C4-2B (cell line): ENCODE measurements at regions not wholly inside any gene's neighbourhood (a gene's known extent, or its start where the extent isn't known, plus 50 kb on each side); places are given as distances from the start of the nearest gene placed in this dataset.
"Not testable (repeated sequence)": the region's sequence is repeated elsewhere in the genome, so short reads cannot be mapped to it uniquely, and the experiment has no call there.

Experiments used
- ZFX ChIP-seq: fragments of 450-650 bp; IDR thresholded peaks from 2 replicates; pipeline ENCODE4 v1.6.1; 2017
- TF ChIP-seq, protein P1 (sequence below): fragments of 450-650 bp; conservative IDR thresholded peaks from 2 replicates; pipeline ENCODE4 v1.5.1; 2017; ENCODE audit warnings: mild to moderate bottlenecking

- TF ChIP-seq, protein P1, sequence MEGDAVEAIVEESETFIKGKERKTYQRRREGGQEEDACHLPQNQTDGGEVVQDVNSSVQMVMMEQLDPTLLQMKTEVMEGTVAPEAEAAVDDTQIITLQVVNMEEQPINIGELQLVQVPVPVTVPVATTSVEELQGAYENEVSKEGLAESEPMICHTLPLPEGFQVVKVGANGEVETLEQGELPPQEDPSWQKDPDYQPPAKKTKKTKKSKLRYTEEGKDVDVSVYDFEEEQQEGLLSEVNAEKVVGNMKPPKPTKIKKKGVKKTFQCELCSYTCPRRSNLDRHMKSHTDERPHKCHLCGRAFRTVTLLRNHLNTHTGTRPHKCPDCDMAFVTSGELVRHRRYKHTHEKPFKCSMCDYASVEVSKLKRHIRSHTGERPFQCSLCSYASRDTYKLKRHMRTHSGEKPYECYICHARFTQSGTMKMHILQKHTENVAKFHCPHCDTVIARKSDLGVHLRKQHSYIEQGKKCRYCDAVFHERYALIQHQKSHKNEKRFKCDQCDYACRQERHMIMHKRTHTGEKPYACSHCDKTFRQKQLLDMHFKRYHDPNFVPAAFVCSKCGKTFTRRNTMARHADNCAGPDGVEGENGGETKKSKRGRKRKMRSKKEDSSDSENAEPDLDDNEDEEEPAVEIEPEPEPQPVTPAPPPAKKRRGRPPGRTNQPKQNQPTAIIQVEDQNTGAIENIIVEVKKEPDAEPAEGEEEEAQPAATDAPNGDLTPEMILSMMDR = not testable (repeated sequence)
- TF ChIP-seq ZFX = not testable (repeated sequence)
Observed at GRCh38 chr9:63708285-63708684, 1576.7 kb downstream of the FOXD4L5 start.
